Embryonic facial prominence (tissue), 1 donor: ENCODE measurements at regions not wholly inside any gene's neighbourhood (a gene's known extent, or its start where the extent isn't known, plus 50 kb on each side); places are given as distances from the start of the nearest gene placed in this dataset.

Experiments
- DNase-seq: peaks from one replicate; pipeline ENCODE4 v3.0.0-alpha.2; 2016; ENCODE audit errors: extremely low spot score

DNA sequence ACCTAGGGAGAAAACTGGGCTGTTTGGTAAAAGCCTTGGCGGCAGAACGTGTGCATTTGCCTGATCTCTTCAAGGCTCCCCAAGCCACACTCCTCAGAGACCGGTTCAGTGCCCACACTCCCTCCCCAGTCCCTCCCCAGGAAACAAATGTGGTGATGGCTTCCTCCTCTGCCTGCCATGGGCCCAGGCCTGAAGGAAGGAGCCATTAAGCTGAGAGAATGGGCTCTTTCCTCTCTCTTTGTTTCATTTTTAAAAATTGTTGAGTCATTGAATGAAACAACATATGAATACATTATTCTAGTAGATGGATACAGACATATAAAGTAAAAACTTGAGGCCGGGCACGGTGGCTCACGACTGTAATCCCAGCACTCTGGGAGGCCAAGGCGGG lies 50.6 kb upstream of the YWHAQ start:
- no peak for DNase-seq

DNA sequence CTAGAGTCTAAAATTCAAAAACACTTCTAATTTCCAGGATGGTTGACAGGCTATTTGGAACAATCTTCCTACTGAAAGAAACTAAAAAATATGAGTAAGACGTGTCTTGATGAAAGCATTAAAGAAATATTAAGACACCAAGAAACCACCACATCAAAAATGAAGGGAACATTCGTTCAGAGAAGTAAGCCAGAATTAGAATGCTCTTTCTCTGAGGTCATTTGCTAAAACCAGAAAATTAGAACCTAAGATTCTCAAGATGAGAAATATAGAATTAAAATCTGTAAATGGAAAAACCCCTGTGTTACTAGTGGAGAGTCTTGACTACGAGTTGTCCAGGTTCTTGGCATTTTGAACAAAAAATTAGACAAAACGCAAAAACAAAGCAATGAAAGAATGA lies 54.8 kb upstream of the YWHAQ start:
- no peak for DNase-seq

DNA sequence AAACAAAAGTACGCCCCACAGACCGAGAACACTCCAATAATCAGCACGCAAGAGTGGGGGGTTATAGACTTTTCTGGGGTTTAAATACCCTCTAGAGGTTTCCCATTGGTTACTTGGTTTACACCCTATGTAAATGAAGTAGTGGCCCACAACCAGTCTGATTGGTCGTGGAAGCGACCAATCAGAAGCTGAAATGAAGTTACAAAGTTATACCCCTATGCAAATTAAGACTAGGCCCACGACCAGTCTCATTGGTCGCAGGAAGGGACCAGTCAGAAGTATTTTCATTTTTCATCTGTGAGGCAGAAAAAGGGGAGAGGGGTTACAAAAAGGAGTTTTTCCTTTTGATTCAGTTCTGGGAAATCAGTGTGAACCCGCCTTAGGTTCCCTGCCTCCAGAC lies 55.3 kb upstream of the YWHAQ start:
- no peak for DNase-seq

DNA sequence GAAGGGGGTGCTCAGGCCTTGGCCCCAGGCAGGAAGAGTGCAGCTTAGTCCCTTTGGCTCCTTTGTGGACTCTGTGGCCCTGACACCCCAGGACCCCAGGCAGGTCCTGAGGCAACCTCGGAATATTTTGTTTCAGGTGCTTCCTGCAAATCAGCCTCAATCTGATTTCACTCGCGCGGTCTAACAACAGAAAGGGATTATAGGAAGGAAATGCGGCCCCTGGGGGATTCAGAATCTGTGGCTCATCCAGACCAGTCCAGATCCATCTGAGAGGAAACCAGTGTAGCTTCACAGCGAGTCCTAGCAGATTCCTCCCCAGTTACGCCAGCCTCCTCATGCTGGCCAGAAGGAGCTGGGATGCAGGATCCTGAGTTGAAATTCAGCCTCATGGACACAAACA lies 59.5 kb upstream of the YWHAQ start:
- DNase-seq = no peak

DNA sequence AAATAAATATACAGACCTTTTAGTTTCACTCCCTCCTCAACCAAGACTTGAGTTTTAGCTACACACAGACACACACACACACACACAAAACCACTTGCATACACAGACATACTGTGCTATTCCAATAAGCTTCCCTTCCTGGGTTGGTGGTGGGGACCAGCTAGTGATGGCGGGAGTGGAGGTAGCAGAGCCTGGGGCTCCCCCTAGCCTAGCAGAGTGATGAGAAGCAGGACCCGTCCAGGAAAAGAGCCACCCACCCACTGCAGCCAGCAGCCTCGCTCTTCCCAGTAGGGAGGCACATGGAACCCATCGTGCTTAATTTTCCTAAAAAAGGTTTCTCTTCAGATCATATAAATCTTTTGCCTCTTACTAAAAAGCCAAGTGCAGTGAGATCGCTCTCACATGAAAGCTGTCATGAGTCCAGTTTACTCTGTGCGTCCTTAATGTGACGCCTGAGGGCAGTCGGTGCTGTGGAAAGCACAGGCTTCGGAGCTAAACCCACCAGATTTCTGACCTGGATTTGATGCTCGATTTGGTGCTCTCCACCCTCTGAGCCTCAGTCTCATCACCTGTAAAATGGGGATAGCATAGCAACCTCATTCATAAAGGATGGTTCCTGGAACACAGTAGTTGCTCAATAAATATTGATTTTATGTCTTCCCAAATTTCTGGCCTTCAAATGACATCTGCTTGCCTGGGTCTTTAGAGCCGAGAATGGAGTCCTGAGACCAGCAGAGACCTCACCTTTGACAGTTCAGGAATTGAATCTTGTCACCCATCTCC lies 60.1 kb upstream of the YWHAQ start:
- no peak for DNase-seq

DNA sequence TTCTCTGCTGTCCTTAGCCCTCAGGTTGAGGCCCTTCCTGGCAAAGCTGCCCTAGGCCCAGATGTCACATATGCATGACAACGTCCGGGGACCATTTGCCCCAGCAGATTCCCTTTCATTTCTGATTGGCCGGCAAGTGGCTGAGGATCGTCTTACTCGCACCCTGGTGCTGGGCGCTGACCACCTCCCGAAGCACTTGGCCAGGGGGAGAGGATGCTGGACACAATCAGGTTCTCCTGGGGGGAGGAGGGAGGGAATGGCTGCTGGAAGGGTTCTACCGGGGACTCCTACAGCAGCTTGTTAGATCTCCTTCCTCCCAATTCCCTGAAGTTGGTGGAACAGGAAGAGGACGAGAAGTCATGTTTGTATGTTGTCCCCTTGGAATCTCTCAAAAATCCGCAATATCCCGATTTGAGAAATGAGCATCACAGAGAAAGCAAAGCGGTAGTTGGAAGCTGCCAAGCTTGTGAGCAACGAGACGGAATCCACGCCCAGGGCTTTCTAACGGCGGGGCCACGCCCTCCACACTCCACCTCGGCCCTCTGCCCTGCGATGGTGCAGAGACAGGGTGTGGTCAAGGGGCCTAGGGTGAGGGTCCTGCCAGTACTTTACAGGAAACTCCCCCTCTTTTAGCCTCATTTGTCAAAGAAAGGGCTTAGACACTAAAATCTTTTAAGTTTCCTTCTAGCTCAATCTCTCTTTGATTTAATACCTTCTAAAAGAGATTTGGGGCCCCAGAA lies 61.8 kb upstream of the YWHAQ start:
- no peak for DNase-seq

DNA sequence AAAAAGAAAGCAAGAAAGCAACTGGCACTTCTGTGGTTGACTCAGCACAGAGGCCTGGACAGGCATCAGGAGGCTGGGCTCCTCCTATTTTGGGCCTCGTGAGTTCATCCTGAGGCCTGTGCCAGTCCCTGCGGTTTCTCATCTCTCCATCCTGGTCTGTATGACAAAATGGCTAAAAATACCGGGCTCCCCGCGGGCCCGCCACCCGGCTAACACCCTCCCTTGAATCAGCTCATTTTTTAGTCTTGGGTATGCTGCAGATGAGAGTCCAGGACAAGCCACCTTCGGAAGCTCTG lies 62.3 kb upstream of the YWHAQ start:
- no peak for DNase-seq

DNA sequence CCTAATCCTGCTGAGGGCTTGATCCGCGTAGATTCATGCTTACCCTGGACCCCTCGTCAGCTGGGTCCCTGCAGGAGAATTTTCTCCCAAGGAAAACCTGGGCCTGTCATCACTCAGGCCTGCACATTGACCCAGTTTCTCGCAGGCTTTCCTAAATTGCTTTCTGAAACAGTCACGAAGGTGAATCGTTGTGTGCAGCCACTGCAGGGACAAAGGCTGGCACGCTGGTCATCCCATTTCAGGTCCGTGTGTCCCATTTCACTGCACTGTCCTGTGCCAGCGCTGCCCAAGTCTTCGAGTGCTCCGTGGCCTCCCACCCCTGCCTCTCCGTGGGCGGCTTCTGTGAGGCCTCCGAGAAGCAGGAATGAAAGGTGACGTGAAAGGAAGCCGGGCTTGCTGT lies 62.8 kb upstream of the YWHAQ start:
- DNase-seq = no peak

DNA sequence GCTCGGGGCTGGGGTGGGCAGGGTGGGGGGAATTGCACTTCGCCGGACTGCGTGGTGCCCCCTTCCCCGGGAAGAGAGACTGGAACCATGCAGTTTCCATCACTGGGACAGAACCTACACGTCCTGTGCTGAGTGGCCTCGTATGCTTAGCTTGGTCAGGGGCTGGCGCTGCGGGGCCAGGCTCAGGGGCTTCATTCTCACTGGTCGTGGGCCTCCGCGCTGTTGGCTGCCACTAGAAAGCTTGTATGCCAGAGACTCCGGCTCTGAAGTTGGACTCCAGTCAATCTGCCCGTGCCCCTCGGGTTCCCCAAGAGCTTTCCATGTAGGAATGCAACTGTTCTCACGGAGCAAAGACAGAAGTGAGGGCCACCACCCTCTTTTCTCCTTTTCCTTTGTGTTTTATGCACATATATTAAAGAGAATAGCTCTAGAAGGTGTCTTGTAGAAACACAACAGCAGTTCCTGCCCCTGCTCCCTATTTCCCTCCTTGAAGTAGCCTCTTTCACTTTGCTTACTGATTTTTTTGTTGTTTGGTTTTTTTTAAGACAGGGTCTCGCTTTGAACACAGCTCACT lies 64.0 kb upstream of the YWHAQ start:
- DNase-seq = no peak

DNA sequence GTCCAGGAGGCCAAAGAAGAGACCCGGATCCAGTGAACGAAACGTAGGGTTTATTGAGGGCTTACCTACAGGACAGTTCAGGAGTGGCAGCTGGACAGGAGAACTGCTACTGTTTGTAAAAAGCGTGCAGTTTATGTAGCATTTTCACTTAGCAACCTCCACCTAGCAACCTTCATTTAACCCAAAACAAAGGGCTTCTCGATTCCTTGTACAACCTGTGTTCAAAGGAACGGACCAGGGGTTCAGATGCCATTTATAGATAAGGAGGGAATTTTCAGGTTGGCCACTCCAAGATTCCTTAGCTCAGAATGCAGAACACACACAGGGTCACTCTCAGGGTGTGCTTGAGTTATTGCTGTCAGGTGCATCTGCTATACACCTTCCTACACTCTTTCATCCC lies 65.1 kb upstream of the YWHAQ start:
- no peak for DNase-seq

DNA sequence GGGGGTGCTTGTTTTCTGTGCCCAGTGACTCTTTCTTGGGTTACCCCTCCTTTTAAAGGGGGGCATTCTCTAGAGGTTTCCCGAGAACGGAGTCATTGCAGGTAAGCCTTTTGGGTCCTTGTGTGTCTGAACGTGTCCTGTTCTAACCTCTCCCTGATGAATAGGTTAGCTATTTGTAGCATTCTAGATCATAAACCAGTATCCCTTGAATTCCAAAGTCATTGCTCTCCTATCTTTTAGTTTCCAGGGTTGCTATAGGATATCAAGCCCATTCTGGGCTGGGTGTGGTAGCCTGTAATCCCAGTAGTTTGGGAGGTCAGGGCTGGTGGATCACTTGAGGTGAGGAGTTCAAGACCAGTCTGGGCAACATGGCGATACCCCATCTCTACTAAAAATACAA lies 65.9 kb upstream of the YWHAQ start:
- DNase-seq = no peak

DNA sequence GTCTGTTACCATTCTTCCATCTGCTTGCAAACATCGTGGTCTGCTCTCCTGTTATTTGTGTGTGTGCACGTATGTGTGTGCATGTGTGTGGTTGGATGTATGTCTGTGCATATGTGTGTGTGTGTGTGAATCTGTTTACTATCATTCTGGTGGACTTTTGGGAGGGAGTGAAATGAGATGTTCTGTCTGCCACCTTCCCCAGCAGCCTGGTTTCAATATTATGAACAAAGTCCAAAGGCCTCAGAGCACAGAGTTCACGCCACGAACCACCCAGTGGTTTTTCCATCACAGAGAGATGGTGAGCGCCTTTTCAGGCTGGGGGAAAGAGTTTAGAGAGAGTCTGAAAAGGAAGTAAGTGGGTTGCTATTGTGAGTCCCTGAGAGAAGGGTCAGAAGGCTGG lies 67.1 kb upstream of the YWHAQ start:
- DNase-seq = no peak

DNA sequence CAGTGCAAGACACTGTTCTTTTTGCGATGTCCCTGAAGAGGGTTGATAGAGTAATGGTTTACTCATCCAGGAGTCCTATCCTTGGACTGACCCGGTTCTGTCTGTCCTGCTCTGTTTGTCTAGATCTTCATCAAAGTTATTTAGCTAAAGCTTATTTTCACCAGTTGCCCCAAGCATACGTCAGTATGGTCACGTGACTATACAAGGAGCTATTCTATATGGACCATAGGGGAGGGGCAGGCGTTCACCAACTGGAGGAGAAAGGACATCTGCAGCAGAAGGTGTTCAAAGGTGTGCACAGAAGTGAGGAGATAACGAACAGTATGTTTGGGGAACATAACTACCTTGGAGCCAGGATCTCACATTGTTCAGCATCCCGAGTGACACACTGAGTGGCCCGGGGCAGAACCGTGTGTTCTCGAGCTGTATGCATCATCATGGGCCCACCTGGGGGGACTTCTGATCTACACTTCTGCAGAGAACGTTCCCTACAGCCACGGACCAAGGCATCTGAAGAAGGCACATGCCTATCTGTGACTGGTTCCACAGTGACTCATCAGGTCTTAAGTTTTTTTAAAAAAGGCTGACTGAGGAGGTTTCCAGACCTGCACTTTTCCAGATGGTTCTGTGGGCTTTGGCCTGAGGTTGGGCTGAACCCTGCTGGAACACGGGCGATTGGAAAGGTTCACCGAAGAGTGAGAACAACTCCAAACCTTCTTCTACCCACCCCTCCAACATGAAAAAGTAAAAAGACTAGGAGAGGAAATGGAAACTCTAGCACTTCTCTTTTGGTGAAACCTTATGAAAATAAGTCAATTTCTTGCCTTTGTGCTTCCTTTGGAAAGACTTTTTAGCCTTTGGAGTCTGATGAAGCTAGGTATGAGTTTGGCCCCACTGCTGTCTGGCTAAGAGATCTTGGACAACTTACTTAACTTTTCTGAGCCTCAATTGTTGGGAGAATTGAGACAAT lies 68.6 kb upstream of the YWHAQ start:
- DNase-seq = no peak

DNA sequence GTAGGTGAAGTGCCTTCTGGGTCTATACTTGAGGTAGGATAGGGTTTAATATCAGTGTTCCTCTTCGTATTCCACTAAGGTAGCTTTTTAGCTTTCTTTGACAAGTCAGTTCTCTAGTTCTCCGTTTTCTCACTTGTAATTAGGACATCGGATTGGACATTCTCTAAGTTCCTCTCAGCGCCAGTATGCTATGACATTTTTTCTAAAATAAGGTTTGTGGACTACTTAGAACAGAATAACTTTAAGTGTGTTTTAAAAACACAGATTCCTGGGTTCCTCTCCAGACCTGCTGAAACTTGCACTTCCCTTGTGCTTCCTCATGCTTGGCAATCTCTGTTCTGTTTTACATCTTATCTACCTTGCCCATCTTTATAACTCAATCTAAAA lies 69.3 kb upstream of the YWHAQ start:
- no peak for DNase-seq

DNA sequence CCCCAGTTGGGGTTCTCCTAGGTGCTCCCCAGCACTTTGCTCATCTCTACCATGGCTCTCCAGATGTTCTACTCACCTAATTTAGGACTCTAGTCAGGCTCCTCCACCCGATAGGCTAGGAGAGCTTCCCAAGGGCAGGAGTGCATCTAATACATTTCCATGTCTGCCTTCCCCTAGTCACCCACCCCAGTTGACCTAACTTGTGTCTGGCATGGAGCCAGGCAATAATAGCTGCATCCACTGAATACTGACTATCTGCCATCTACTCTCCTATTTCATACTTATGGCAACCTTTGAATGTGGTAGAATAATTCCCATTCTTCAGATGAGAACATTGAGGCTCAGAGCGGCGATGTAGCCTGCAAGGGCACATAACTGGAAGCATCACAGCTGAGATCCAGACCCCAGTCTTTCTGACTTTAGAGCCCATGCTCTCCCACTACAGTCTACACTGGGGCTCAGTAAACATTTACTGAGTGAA lies 71.8 kb upstream of the YWHAQ start:
- DNase-seq = no peak

DNA sequence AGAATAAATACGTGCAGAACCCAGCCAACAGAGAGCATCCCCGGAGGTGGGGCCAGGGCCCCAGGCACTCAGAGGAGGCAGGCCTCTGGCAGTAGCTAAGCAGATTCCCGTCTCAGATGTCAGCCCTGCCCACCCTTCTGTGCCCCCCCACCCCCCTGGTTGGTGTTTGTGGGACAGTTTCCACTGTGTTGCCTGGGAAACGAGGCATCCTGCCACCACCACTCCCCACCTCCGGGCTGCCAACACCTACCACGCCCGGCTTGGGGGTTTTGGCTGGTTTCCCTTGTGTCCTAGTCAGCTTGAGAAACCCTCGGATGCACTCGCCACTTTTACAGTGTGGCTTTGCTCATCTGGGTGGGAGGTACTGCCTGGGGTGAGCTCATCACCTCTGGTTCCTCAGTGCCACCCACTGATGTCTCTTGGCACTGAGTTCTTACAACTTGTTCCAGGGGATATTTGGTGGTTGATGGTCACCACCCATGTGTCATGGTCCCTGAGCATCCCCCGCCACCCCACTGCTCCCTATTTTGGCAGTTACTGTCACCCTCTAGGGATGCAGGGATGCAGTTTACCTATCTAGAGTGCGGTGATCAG lies 72.4 kb upstream of the YWHAQ start:
- DNase-seq = peak; percentile 36

DNA sequence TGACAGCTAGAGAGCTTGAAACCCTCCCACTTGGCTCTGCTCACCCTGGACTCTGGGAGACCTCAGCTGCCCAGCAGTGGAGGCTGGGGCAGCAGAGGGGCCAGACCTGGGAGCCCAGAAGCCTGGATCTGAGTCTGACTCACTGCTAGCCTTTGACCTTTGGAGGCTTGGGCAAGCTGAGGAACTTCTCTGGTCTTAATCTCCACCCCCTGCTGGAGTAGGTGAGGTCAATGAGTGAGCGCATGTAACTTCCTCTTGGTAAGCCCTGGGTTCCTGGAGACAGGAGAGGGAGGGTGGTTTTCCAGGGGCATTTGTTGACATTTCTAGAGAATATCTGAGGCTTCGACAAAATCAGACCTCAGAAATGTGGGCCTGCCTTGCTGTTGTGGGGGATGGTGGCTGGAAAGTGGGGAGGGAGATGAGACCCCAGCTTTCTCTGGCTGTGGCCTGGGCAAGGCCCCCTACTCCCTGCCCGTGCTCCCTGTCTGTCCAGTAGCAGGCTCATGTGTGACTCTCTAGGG lies 73.0 kb upstream of the YWHAQ start:
- DNase-seq = no peak

DNA sequence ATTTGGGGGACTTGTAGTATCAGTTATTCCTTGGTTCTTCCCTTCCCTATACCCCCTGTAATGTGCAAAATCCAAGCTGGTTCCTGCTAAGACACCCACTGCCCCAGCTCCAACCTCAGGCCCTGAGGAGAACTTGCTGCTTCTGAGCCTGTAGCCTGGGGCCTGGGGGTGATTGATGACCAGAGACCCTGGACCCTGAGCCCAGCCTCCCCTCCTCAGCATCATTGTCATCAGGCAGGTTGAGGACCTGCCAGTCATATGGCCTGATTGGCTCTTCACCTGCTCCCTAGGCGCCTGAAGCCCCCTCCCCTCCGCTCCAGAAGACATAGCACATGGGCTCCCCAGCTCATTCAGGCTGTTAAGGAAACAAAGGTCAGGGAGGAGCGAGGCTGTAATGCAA lies 73.8 kb upstream of the YWHAQ start:
- DNase-seq = no peak

DNA sequence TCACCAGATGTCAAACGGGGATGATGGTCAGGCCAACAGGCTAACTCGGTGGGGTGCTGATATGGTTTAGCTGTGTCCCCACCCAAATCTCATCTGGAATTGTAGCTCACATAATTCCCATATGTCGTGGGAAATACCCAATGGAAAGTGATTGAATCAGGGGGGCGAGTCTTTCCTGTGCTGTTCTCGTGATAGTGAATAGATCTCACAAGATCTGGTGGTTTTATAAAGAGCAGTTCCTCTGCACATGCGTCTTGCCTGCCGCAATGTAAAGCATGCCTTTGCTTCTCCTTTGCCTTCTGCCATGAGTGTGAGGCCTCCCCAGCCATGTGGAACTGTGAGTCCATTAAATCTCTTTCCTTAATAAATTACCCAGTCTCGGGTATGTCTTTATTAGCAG lies 74.4 kb upstream of the YWHAQ start:
- no peak for DNase-seq

DNA sequence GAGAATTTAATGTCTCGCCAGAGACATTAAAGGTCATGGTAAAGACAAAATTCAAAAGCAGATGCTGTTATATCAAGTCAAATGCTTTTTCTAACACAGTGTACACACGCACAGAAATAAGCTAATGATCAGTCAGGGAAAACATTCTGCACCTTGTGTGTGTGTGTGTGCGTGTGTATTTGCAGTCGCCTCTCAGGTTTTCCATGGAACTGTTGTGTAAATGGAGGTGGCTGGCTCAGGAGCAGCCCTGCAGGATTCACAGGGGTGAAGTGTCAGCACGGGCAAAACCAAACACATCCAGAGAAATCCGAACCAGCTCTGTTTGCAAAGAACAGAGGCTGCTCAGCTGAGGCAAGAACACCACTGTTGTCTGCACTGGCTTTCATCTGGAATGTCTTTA lies 76.2 kb upstream of the YWHAQ start:
- DNase-seq = no peak

DNA sequence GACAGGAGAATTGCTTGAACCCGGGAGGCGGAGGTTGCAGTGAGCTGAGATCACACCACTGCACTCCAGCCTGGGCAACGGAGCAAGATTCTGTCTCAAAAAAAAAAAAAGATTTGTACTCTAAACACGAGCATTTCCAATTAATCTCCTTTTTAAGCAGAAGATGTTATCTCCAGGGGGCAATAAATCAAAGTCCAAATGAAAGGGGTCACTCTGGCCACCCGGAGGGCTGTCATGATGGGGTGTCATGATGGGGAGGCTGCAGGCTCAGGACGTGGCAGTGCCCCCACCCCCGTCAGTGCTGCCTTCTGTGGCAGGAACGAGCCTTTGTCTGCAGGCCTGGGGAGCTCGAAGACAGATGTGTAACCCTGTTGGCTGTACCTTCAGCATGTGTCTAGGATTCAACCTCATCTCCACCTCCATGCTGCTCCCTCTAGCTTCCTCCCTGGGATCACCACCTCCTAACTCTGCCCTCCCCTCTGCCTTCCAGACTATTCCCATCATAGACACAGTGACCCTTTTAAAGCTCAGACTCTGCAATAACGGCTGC lies 76.9 kb upstream of the YWHAQ start:
- no peak for DNase-seq
